Endothelial cell of umbilical vein (primary cell): ENCODE measurements at regions not wholly inside any gene's neighbourhood (a gene's known extent, or its start where the extent isn't known, plus 50 kb on each side); places are given as distances from the start of the nearest gene placed in this dataset.

Experiments
- CTCF ChIP-seq, 2 donors: IDR thresholded peaks; 1 replicate in 1 of 2; 2 replicates in 1 of 2; pipeline ENCODE4 v1.5.1; 2011; ENCODE audit warnings: low read length in 2 of 2, mild to moderate bottlenecking in 2 of 2, moderate library complexity in 2 of 2, control low read depth in 1 of 2, inconsistent platforms in 1 of 2, low read depth in 1 of 2; ENCODE audit not compliant: insufficient read depth in 1 of 2; ENCODE audit errors: extremely low read depth in 1 of 2
- EZH2 ChIP-seq: IDR thresholded peaks from 2 replicates; pipeline ENCODE4 v1.6.1; 2012; ENCODE audit warnings: borderline replicate concordance, low read depth, mild to moderate bottlenecking, moderate library complexity, low read length, inconsistent platforms; ENCODE audit not compliant: severe bottlenecking
- JUN ChIP-seq: IDR thresholded peaks from 2 replicates; pipeline ENCODE4 v1.6.1; 2011; ENCODE audit warnings: borderline replicate concordance, low read depth; ENCODE audit not compliant: insufficient read length, insufficient read depth
- POLR2A ChIP-seq: IDR thresholded peaks from 2 replicates; pipeline ENCODE4 v1.6.1; 2012; ENCODE audit warnings: low read depth, mild to moderate bottlenecking, control low read depth, low read length
- POLR2AphosphoS5 ChIP-seq: IDR thresholded peaks from 2 replicates; pipeline ENCODE4 v1.6.1; 2012; ENCODE audit warnings: low read depth, mild to moderate bottlenecking, control low read depth, low read length, moderate library complexity; ENCODE audit not compliant: insufficient read depth

GRCh38 chr1:61005614-61006580, 76.5 kb upstream of the NFIA start:
- TF ChIP-seq CTCF (IDR thresholded peaks at IDR 0.05; ENCODE audit: extremely low read depth in 1 of 2, insufficient read depth in 1 of 2, low read depth in 1 of 2, low read length in 2 of 2) (no peak), EZH2 (no peak), POLR2AphosphoS5 (no peak), JUN (no peak), POLR2A (no peak)
